ENCODE measurements at regions not wholly inside any gene's neighbourhood (a gene's known extent, or its start where the extent isn't known, plus 50 kb on each side); places are given as distances from the start of the nearest gene placed in this dataset.

DNA sequence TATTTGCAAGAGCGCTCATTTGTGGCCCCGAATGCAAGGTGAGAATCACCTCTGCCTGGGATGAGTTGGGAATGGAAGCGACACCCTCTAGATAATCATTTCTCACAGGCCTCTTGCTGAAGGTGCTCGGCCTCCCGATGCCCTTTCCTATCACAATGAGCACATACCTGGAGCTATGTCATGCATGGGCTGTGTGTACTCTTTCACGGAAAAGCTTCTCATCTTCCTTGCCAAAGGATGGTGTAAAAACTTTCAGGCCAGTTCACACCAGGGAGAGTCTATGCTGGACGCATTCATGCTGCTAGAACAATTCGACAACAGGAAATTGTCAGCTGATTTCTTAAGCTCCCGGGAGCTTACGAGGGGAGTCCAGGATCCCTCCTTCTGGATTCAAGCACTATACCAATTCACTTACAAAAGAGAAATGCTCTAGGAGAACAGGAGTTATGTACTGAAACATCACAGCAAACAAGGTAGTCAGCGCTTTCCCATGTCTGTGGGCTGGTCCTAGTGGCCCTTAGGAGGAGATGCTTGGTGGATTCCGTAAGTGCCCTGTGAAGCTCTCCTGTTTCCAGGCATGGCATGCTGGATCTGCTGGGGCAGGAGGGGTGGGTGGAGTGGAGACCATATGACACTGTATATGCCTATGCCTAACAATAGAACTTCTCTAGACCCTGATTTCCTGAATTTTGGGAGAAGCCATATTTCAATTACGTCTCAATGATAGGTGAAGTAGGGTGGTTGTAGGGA is 53.1 kb upstream of the B3GAT1 start:
- Histone ChIP-seq H3K9me3 (no peaks in the 10 kb centered on the region), H3K4me1 (no peaks in the 10 kb centered on the region), H3K36me3 (no peaks in the 10 kb centered on the region), H3K27ac (no peak overlapping the region), H3K27me3 (no peaks in the 10 kb centered on the region), H3K4me3 (no peak overlapping the region)
- intact Hi-C loops (cut with DNase I; ENCODE audit: low total_unique reads): no loop called here
- no peak for DNase-seq
- TF ChIP-seq POLR2A (IDR thresholded peaks at IDR 0.05): no peak
- TF ChIP-seq, protein P1, sequence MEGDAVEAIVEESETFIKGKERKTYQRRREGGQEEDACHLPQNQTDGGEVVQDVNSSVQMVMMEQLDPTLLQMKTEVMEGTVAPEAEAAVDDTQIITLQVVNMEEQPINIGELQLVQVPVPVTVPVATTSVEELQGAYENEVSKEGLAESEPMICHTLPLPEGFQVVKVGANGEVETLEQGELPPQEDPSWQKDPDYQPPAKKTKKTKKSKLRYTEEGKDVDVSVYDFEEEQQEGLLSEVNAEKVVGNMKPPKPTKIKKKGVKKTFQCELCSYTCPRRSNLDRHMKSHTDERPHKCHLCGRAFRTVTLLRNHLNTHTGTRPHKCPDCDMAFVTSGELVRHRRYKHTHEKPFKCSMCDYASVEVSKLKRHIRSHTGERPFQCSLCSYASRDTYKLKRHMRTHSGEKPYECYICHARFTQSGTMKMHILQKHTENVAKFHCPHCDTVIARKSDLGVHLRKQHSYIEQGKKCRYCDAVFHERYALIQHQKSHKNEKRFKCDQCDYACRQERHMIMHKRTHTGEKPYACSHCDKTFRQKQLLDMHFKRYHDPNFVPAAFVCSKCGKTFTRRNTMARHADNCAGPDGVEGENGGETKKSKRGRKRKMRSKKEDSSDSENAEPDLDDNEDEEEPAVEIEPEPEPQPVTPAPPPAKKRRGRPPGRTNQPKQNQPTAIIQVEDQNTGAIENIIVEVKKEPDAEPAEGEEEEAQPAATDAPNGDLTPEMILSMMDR (IDR thresholded peaks at IDR 0.05): no peak

DNA sequence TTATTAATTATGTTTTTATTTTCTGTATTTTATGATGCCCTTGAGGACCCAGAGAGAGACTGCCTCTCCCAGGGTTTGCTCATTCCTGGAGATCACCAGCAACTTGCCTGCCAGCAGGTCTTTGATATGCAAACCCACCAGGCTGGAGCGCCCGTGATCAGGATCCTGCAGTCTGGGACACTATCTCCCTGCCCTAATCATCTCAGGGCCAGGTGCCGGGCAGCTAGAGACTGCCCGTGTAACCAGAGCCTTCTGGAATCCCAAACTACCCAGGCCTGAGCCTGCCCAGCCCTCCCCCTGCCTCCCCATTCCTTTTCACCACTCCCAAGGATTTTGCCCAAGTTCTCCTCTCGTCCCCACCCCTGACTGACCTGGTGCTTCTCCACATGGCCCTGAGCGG is 52.2 kb upstream of the B3GAT1 start:
- TF ChIP-seq, protein P1 (IDR thresholded peaks at IDR 0.05): no peak
- no peak for TF ChIP-seq POLR2A (IDR thresholded peaks at IDR 0.05)
- Histone ChIP-seq H3K4me1 (no peaks in the 10 kb centered on the region), H3K9me3 (no peaks in the 10 kb centered on the region), H3K27me3 (no peaks in the 10 kb centered on the region), H3K4me3 (no peak overlapping the region), H3K27ac (no peak overlapping the region), H3K36me3 (no peaks in the 10 kb centered on the region)
- intact Hi-C loops (cut with DNase I; ENCODE audit: low total_unique reads): no loop called here
- no peak for DNase-seq

DNA sequence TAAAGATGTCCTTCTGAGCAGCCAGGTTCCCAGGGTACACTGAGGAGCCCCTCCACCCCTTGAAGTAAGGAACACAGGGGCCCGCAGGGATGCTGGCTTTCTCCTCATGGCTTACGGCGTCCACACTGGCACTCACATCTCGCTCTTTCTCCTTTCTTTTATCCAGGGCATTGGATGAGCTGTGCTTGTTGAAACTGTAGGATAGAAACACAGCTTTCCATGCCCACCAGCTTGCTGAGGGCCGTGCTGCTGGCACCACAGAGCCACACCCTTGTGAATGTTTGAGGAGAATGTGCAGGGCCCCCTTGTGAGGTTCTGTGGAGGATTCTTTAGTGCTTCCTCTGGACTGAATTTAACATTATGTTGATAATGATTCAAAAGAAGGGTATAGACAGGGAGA is 51.7 kb upstream of the B3GAT1 start:
- Histone ChIP-seq H3K9me3 (no peaks in the 10 kb centered on the region), H3K4me3 (no peak overlapping the region), H3K27me3 (no peaks in the 10 kb centered on the region), H3K36me3 (no peaks in the 10 kb centered on the region), H3K27ac (no peak overlapping the region), H3K4me1 (no peaks in the 10 kb centered on the region)
- TF ChIP-seq, protein P1 (IDR thresholded peaks at IDR 0.05): no peak
- TF ChIP-seq POLR2A (IDR thresholded peaks at IDR 0.05): no peak
- intact Hi-C loops (cut with DNase I; ENCODE audit: low total_unique reads): no loop called here
- no peak for DNase-seq

Measured in uterus (tissue), 3 donors.